Common myeloid progenitor, CD34-positive (primary cell): ENCODE measurements at regions not wholly inside any gene's neighbourhood (a gene's known extent, or its start where the extent isn't known, plus 50 kb on each side); places are given as distances from the start of the nearest gene placed in this dataset.

Source experiments
- CTCF ChIA-PET: fragments of 350-600 bp; sonication (Branson Sonifier 250); formaldehyde crosslinking; loops from one replicate; lab custom pipeline; 2021; ENCODE audit warnings: antibody characterized with exemption; lab: Charles Lee
- POLR2A ChIA-PET: fragments of 350-600 bp; sonication (Branson Sonifier 250); formaldehyde crosslinking; loops from one replicate; lab custom pipeline; 2021; ENCODE audit warnings: antibody characterized with exemption; lab: Charles Lee
- DNase-seq, 3 donors: peaks; one replicate each; pipeline versions ENCODE4 v3.0.0 to v3.0.0-alpha.2; 2013
- H3K27ac ChIP-seq, 2 experiments: 1 replicate in 1 of 2; 2 replicates in 1 of 2; pipeline ENCODE4 v1.7.0; 2013; ENCODE audit warnings: inconsistent platforms in 2 of 2, low read length in 2 of 2, mild to moderate bottlenecking in 2 of 2, low read depth in 1 of 2, moderate library complexity in 1 of 2; ENCODE audit not compliant: severe bottlenecking in 2 of 2, insufficient read depth in 1 of 2, poor library complexity in 1 of 2
- H3K27me3 ChIP-seq, 5 experiments: replicated peaks in 2 of 5; 1 replicate in 3 of 5; 2 replicates in 2 of 5; pipeline versions ENCODE4 v1.6.1 to v1.7.0; 2013; ENCODE audit warnings: low read length in 4 of 5, mild to moderate bottlenecking in 2 of 5, moderate library complexity in 2 of 5, inconsistent platforms in 1 of 5; ENCODE audit not compliant: insufficient read depth in 5 of 5, control insufficient read depth in 4 of 5
- H3K36me3 ChIP-seq, 4 experiments: 1 replicate in 2 of 4; 2 replicates in 2 of 4; pipeline versions ENCODE4 v1.6.1 to v1.7.0; 2013; ENCODE audit warnings: low read length in 3 of 4, control low read depth in 1 of 4, mild to moderate bottlenecking in 1 of 4; ENCODE audit not compliant: control insufficient read depth in 4 of 4, insufficient read depth in 4 of 4
- H3K4me1 ChIP-seq, 4 experiments: 1 replicate in 3 of 4; 2 replicates in 1 of 4; pipeline versions ENCODE4 v1.6.1 to v1.7.1; 2013; ENCODE audit warnings: low read length in 3 of 4, mild to moderate bottlenecking in 3 of 4, control low read depth in 1 of 4, inconsistent platforms in 1 of 4, moderate library complexity in 1 of 4; ENCODE audit not compliant: control insufficient read depth in 4 of 4, insufficient read depth in 4 of 4; ENCODE audit errors: control extremely low read depth in 1 of 4
- H3K4me3 ChIP-seq, 7 experiments: 1 replicate in 4 of 7; 2 replicates in 3 of 7; pipeline versions ENCODE4 v1.5.1 to v1.7.0; 2013; ENCODE audit warnings: mild to moderate bottlenecking in 7 of 7, low read length in 6 of 7, moderate library complexity in 6 of 7, inconsistent platforms in 2 of 7, low read depth in 2 of 7, control low read depth in 1 of 7; ENCODE audit not compliant: insufficient read depth in 4 of 7, control insufficient read depth in 1 of 7; ENCODE audit errors: extremely low read depth in 1 of 7
- H3K9me3 ChIP-seq, 5 experiments: 1 replicate in 4 of 5; 2 replicates in 1 of 5; pipeline versions ENCODE4 v1.6.1 to v1.7.1; 2013; ENCODE audit warnings: low read length in 4 of 5, mild to moderate bottlenecking in 2 of 5, inconsistent platforms in 1 of 5, low read depth in 1 of 5, moderate library complexity in 1 of 5; ENCODE audit not compliant: control insufficient read depth in 4 of 5, insufficient read depth in 2 of 5; ENCODE audit errors: control extremely low read depth in 1 of 5
- WGBS: methylation state at CpG from one replicate; pipeline ENCODE4 v1.1.5; 2013; ENCODE audit not compliant: insufficient coverage; 5-methylcytosine and 5-hydroxymethylcytosine counted together

DNA sequence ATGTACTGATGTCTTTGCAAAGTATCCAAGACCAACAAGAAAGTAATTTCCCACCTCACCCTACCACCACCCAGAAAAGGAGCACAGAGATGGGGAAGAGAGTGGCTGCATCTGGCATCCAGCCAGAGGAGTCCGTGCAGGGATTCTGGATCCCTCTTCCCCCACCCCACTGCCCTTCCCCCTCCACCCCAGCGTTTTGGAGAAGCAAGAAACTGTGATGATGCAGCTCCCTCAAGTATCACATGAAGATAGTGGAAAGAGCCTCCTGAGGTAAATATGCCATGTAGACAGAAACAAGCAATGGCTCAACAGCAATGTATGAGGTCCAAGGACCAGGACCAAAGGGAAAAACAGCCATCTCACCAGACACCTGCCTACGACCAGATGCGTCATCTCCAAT is 153.8 kb downstream of the DEPDC1B start:
- no peak for DNase-seq
- CTCF ChIA-PET = no interaction called here
- POLR2A ChIA-PET = no interaction called here
- Histone ChIP-seq H3K9me3 (no peaks in the 10 kb centered on the region), H3K27ac (no peak overlapping the region), H3K36me3 (no peaks in the 10 kb centered on the region), H3K4me1 (no peaks in the 10 kb centered on the region), H3K27me3 (no peaks in the 10 kb centered on the region), H3K4me3 (no peak overlapping the region)
- WGBS = 89% methylated on average over 3 of the region's 4 CpGs

DNA sequence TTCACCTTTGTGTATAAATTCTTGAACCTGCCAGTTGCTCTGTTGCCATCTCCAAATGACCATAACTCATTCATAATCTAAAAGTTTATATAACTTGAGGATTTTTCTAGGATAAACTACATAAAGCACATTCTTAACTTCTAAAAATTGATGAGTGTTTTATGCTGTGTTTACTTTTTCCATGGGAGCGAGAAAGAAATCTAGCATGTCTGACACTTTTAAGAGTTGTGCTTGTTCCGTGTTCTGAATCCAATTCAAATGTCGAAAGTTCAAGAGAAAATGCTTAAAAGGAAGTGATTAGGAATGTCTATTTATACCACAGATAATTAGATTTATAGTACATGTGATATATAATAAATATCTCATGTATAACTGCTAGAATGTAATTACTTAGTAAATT is 154.4 kb downstream of the DEPDC1B start:
- Histone ChIP-seq H3K9me3 (no peaks in the 10 kb centered on the region), H3K27ac (no peak overlapping the region), H3K36me3 (no peaks in the 10 kb centered on the region), H3K4me3 (no peak overlapping the region), H3K27me3 (no peaks in the 10 kb centered on the region), H3K4me1 (no peaks in the 10 kb centered on the region)
- ChIA-PET CTCF (no interaction called here), POLR2A (no interaction called here)
- WGBS = no CpG with 5 or more reads among the region's 3 CpGs
- no peak for DNase-seq

DNA sequence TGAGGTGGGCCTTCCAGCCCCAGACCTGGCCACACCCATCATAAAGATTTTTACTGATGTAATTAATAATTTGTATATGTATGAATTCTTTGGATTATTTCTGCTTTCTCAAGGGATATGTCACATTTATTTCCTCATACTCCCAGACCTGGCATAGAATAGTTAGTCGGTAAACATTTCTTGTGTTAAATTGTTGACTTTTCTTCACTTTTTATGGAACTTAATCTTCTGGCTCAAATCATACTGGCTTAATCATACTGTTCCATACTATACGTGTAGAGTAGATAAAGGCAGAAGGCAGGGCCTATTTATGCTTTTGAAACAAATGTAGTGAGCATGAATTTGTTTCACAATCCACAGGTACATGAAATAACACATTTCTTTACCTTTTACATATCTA is 155.8 kb downstream of the DEPDC1B start:
- Histone ChIP-seq H3K36me3 (no peaks in the 10 kb centered on the region), H3K9me3 (no peaks in the 10 kb centered on the region), H3K4me3 (no peak overlapping the region), H3K4me1 (no peaks in the 10 kb centered on the region), H3K27ac (no peak overlapping the region), H3K27me3 (no peaks in the 10 kb centered on the region)
- ChIA-PET CTCF (no interaction called here), POLR2A (interaction anchor here (0.6 kb wide), 1 partner anchor 277 kb away, joined by 4 read pairs; no protein-coding TSS in a partner anchor)
- no CpG with 5 or more reads among the region's 2 CpGs for WGBS
- no peak for DNase-seq

DNA sequence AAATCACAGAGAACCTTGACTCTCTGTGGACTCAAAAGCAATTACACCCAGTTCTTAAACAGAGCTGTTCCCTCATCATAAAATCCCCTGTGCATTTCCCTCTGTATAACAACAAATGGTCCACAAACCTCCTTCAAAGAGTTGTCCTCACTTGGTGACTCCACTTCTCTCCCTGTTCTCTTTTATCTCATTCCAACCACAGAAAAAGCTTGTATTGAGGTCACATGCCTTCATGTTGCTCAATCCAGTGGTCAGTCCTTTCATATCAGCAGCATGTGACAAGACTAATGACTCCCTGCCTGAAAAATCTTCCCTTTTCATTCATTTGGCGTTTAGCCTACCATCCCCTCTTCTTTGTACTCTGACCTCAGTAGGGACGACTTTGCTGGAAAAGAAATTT is 158.0 kb downstream of the DEPDC1B start:
- H3K36me3 ChIP-seq = no peaks in the 10 kb centered on the region
- H3K27ac ChIP-seq = no peak overlapping the region
- H3K4me3 ChIP-seq = no peak overlapping the region
- ChIA-PET CTCF (interaction anchor here (1.0 kb wide), 1 partner anchor 108 kb away, joined by 3 read pairs; no protein-coding TSS in a partner anchor), POLR2A (no interaction called here)
- DNase-seq = peak in 1 of 3 donors; percentile 9
- no peaks in the 10 kb centered on the region for H3K4me1 ChIP-seq
- H3K9me3 ChIP-seq = no peaks in the 10 kb centered on the region
- no peaks in the 10 kb centered on the region for H3K27me3 ChIP-seq
- WGBS = 100% methylated on average over 1 of the region's 2 CpGs

DNA sequence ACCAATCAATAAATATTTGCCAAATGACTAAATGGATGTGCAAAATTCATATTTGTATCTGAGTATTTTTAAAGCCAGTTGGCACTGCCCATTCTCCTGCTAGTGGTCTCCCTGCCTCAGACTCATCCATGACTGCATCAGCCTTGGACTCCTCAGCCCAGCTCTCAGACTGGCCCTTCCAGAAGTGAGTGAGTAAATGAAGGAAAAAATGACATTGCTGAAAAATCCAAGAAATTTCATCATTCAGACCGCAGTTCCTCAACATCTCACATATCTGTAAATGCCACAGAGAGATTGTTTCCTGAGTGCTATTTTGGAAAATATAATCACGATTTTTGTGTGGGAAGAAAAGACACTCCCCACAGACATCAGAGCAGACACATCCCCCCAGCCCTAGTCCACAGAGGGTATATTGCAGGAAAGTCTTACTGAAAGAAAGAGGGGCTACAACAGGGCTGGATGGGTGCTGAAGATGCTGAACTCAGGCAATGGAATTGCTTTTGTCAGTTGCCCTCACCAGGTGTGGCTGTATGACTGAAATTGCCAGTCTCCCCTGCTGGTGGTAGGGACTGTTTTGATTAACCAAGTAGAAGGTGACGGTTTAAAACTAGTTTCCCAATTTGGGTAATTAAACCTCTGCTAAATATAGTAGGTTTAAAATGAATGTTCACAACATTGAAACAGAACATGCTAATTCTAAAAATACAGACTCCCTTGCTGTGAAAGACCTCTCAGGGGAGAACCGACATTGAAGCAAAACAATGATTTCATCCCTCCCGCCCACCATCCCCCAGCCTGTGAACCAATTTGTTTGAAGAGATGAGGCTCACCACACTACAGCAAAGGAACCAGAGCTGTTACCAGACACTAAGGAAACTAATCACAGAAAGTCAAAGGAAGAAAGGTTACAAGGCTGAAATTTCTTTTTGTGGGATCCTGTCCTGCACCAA is 158.8 kb downstream of the DEPDC1B start:
- Histone ChIP-seq H3K27ac (no peak overlapping the region), H3K27me3 (no peaks in the 10 kb centered on the region), H3K4me3 (no peak overlapping the region), H3K36me3 (no peaks in the 10 kb centered on the region), H3K4me1 (no peaks in the 10 kb centered on the region), H3K9me3 (no peaks in the 10 kb centered on the region)
- DNase-seq = peak in 1 of 3 donors; percentile 16
- 67% methylated on average over 1 of the region's 5 CpGs for WGBS
- ChIA-PET POLR2A (no interaction called here), CTCF (no interaction called here)

DNA sequence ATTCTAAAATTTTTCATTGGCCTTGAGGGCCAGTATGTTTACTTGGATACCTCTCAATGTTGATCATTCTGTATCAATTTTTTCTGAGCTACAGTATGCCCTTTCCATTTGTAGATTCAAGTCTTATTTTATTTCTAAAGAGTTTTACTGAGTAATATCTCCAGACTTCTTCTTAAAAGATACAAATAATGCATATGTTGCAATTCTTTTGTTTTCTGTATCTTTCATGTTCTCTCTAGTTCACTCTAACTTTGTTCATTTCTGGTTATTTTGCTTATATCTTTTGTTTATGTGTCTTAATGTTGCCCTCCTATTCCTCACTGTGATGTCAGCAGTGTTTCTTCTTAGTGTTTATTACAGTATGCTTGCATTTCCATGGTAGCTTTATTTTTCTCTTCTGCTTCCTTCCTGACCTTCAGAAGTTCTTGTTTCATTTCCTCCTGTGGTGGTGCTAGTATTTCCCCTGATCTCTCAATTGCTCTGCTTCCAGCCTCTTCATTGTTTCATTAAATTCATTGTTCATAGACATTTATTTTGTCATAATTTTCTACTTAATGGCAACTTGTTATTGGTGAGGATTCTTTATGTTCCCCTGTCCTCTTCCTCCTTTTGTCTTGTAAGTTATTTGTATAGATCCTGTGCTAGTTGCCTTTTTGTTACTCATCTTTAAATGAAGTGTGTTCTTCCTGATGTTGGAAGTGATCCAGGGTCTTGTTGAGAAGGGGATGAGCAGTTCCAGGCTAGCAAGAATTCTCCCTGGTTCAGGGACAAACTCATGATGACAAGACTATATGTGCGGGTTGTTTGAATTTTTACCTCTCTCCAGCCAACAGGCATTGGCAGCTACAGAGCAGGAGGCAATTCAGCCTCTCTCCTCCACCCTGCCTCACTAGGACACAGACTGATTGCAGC is 160.8 kb downstream of the DEPDC1B start:
- H3K4me1 ChIP-seq = no peaks in the 10 kb centered on the region
- no peak overlapping the region for H3K4me3 ChIP-seq
- 100% methylated on average over 1 of the region's 1 CpG for WGBS
- DNase-seq = peak in 2 of 3 donors; percentile 26 to 55
- ChIA-PET CTCF (interaction anchor here (0.9 kb wide), 1 partner anchor 15 kb away, joined by 3 read pairs; no protein-coding TSS in a partner anchor), POLR2A (no interaction called here)
- no peaks in the 10 kb centered on the region for H3K27me3 ChIP-seq
- no peaks in the 10 kb centered on the region for H3K36me3 ChIP-seq
- H3K27ac ChIP-seq = no peak overlapping the region
- H3K9me3 ChIP-seq = no peaks in the 10 kb centered on the region
